OCI-LY3 (cell line): ENCODE measurements at regions not wholly inside any gene's neighbourhood (a gene's known extent, or its start where the extent isn't known, plus 50 kb on each side); places are given as distances from the start of the nearest gene placed in this dataset.

Experiments used
- H2AFZ ChIP-seq: fragments of 200-600, 300-600 bp; shearing (Covaris generic); 2 replicates; pipeline ENCODE4 v1.6.0; 2014; ENCODE audit warnings: antibody characterized with exemption, low read depth, low read length
- H3K27ac ChIP-seq: fragments of 200-600, 300-600 bp; sonication (generic); 2 replicates; pipeline ENCODE4 v1.5.1; 2014; ENCODE audit warnings: mild to moderate bottlenecking, low read length, moderate library complexity, mixed read lengths
- H3K27me3 ChIP-seq: fragments of 200-600, 300-600 bp; sonication (generic); 2 replicates; pipeline ENCODE4 v1.6.1; 2014; ENCODE audit warnings: low read depth, low read length, mixed read lengths
- H3K36me3 ChIP-seq: fragments of 200-600, 300-600 bp; sonication (generic); replicated peaks from 2 replicates; pipeline ENCODE3; 2014; ENCODE audit warnings: low read depth, low read length, mixed read lengths
- H3K4me1 ChIP-seq: fragments of 300-600, 200-600 bp; sonication (generic); 2 replicates; pipeline ENCODE4 v1.6.1; 2014; ENCODE audit warnings: low read length, mixed read lengths
- H3K4me2 ChIP-seq: fragments of 200-600, 300-600 bp; sonication (generic); 2 replicates; pipeline ENCODE4 v1.6.1; 2014; ENCODE audit warnings: low read length, mixed read lengths
- H3K4me3 ChIP-seq: fragments of 300-600, 200-600 bp; sonication (generic); 2 replicates; pipeline ENCODE4 v1.5.1; 2014; ENCODE audit warnings: antibody characterized with exemption, mild to moderate bottlenecking, low read length, moderate library complexity
- H3K79me2 ChIP-seq: fragments of 300-600, 200-600 bp; shearing (Covaris generic); 2 replicates; pipeline ENCODE4 v1.6.1; 2014; ENCODE audit warnings: mild to moderate bottlenecking, low read length, mixed read lengths
- H3K9ac ChIP-seq: fragments of 300-600, 200-600 bp; shearing (Covaris generic); 2 replicates; pipeline ENCODE4 v1.6.0; 2014; ENCODE audit warnings: mild to moderate bottlenecking, low read length, moderate library complexity
- H3K9me3 ChIP-seq: fragments of 200-600, 300-600 bp; shearing (Covaris generic); 2 replicates; pipeline ENCODE4 v1.6.1; 2014; ENCODE audit warnings: low read length, mixed read lengths; ENCODE audit not compliant: insufficient read depth
- H4K20me1 ChIP-seq: fragments of 200-600, 300-600 bp; sonication (generic); 2 replicates; pipeline ENCODE4 v1.6.1; 2016; ENCODE audit warnings: low read length, mixed read lengths; ENCODE audit not compliant: insufficient read depth
- CTCF ChIP-seq: fragments of 200-600, 300-600 bp; sonication (generic); IDR thresholded peaks from 2 replicates; pipeline ENCODE4 v1.5.1; 2014; ENCODE audit warnings: antibody characterized with exemption, low read length, low read depth
- EZH2phosphoT487 ChIP-seq: fragments of 200-600 bp; shearing (Covaris generic); IDR thresholded peaks from 2 replicates; pipeline ENCODE4 v1.6.1; 2018; ENCODE audit warnings: antibody characterized with exemption, mixed run types, low read depth

DNA sequence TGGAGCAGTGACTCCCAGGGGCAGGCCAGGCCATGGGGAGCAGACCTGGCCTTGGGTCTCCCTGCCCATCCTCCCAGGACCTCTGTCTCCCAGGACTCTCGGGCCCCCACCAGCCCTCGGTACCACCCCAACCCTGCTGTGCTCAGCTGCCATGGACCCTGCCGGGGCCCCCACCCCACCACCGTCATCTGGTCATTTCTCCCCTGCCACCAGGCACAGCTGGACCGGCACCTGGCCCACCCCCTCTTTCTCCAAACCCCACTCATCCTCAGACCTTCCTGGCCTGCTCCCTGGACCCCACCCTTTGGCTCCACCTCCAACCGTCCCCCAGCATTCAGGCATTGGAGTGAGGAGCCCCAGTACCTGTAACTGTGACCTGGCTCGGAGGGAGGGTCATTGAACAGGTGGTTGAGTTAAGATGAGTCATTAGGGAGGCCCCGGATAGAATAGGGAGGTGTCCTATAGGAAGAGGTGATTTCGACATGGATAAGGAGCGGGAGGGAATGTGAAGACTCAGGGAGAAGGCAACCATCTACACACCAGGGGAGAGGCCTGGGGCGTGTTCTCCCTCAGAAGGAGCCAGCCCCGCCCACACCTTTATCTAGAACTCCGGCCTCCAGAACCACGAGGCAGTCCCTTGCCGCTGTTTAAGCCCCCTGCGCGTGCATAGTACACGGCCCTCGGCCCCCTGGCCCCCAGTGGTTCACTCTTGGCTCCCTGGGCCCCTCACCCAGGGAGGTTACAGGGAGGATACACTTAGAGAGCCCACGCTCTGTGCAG is 1395.9 kb downstream of the BRD1 start:
- H3K9me3 ChIP-seq = no peaks in the 10 kb centered on the region
- H3K4me3 ChIP-seq = no peak overlapping the region
- H3K36me3 ChIP-seq = no peaks in the 10 kb centered on the region
- H3K27me3 ChIP-seq = peaks cover 46% of the 10 kb centered on the region
- no peak overlapping the region for H3K9ac ChIP-seq
- H3K4me2 ChIP-seq = no peak overlapping the region
- no peak overlapping the region for H2AFZ ChIP-seq
- no peaks in the 10 kb centered on the region for H3K79me2 ChIP-seq
- H3K4me1 ChIP-seq = no peaks in the 10 kb centered on the region
- no peak overlapping the region for H3K27ac ChIP-seq
- TF ChIP-seq CTCF = no peak
- no peak for TF ChIP-seq EZH2phosphoT487
- peaks cover 4% of the 10 kb centered on the region; the same call in 1 of the 2 replicates for H4K20me1 ChIP-seq

DNA sequence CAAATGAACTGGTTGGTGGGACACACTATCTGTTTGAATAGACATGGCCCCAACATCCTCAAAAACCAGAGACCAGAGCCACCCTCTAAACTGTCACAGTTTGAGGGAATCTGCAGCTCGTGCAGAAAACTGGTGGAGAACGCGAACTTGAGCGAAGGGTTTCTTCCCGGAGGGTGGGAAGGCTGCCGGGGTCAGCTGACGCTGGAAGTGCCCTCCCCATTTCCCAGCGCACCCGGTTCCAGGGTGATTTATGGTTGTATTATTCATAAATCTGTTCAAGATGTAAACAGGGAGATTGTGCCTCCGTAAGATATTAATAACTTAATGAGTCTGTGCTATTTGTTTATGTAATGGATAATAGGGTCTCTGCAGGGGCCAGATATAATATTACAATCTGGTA is 1396.7 kb downstream of the BRD1 start:
- Histone ChIP-seq H3K9ac (no peak overlapping the region), H3K4me2 (no peak overlapping the region), H2AFZ (no peak overlapping the region), H3K36me3 (no peaks in the 10 kb centered on the region), H3K4me1 (no peaks in the 10 kb centered on the region), H3K27ac (no peak overlapping the region), H3K4me3 (no peak overlapping the region), H3K27me3 (peaks cover 40% of the 10 kb centered on the region), H3K9me3 (no peaks in the 10 kb centered on the region), H4K20me1 (peaks cover 7% of the 10 kb centered on the region; the same call in 1 of the 2 replicates), H3K79me2 (no peaks in the 10 kb centered on the region)
- TF ChIP-seq EZH2phosphoT487 (no peak), CTCF (no peak)

DNA sequence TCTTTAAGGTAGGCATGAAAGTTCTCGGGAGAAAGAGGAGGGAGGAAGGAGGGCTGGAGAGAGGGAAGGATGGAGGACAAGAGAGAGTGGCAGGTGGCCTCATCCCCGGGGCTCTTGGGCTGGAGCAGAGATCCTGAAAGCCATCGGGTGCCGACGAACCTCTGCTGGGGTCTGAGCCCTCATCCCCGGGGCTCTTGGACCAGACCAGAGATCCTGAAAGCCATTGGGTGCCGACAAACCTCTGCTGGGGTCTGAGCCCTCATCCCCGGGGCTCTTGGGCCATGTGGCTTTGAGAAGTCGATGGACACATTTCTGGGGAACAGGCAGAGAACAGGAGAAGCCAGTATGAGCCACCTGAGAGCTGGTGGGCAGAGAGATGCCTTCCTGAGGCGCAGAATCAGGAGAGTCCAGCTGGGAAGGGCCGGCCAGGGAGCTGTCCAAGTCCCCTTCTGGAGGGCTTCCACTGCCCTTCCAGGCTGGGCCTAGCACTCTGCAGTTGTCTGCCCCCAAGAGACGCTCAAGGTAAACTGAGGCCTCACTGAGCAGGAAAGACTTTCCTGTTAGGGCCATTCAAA is 1398.1 kb downstream of the BRD1 start:
- H4K20me1 ChIP-seq = peaks cover 7% of the 10 kb centered on the region; the same call in 1 of the 2 replicates
- H3K4me3 ChIP-seq = no peak overlapping the region
- TF ChIP-seq CTCF (no peak), EZH2phosphoT487 (no peak)
- peaks cover 32% of the 10 kb centered on the region for H3K27me3 ChIP-seq
- no peak overlapping the region for H3K9ac ChIP-seq
- no peak overlapping the region for H2AFZ ChIP-seq
- H3K27ac ChIP-seq = no peak overlapping the region
- no peaks in the 10 kb centered on the region for H3K79me2 ChIP-seq
- H3K4me2 ChIP-seq = no peak overlapping the region
- no peaks in the 10 kb centered on the region for H3K4me1 ChIP-seq
- no peaks in the 10 kb centered on the region for H3K36me3 ChIP-seq
- H3K9me3 ChIP-seq = no peaks in the 10 kb centered on the region

DNA sequence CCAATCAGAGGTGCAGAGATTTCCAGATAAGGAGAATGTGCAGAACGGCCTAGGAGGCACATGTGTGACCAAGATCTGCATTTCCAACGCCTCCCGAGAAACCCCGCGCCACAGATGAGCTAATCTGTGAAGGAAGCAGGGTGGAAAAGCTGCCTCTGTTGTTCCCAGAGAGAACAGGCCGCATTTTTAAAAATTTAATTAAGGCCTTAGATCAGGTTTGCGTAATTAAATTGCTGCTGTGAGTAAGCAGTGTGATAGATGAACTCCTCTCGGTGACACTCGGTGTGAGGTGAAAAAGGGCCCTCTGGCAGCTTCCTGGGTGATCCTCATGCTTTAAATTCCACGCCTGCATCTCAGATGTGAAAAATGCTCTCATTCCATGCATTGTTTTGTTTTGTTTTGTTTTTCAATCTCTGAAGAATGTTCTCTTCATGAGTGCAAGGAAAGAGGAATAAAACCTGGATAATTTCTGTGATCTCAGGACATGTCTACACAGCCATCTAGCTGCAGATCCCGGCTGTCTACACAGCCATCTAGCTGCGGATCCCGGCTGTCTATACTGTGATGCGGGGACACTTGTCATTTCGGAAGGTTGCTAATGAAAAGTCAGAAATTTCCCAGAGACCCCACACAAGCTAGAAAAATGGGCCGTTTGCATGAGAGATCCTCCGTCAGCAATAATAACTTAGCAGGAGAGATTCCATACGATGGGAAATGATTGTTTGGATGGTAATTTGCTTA is 1398.9 kb downstream of the BRD1 start:
- Histone ChIP-seq H3K4me3 (no peak overlapping the region), H4K20me1 (peaks cover 7% of the 10 kb centered on the region; the same call in 1 of the 2 replicates), H3K27ac (no peak overlapping the region), H3K79me2 (no peaks in the 10 kb centered on the region), H3K4me1 (no peaks in the 10 kb centered on the region), H2AFZ (no peak overlapping the region), H3K36me3 (no peaks in the 10 kb centered on the region), H3K4me2 (no peak overlapping the region), H3K9ac (no peak overlapping the region), H3K27me3 (peaks cover 31% of the 10 kb centered on the region), H3K9me3 (no peaks in the 10 kb centered on the region)
- no peak for TF ChIP-seq CTCF
- no peak for TF ChIP-seq EZH2phosphoT487
